ENCODE measurements at regions not wholly inside any gene's neighbourhood (a gene's known extent, or its start where the extent isn't known, plus 50 kb on each side); places are given as distances from the start of the nearest gene placed in this dataset.

DNA sequence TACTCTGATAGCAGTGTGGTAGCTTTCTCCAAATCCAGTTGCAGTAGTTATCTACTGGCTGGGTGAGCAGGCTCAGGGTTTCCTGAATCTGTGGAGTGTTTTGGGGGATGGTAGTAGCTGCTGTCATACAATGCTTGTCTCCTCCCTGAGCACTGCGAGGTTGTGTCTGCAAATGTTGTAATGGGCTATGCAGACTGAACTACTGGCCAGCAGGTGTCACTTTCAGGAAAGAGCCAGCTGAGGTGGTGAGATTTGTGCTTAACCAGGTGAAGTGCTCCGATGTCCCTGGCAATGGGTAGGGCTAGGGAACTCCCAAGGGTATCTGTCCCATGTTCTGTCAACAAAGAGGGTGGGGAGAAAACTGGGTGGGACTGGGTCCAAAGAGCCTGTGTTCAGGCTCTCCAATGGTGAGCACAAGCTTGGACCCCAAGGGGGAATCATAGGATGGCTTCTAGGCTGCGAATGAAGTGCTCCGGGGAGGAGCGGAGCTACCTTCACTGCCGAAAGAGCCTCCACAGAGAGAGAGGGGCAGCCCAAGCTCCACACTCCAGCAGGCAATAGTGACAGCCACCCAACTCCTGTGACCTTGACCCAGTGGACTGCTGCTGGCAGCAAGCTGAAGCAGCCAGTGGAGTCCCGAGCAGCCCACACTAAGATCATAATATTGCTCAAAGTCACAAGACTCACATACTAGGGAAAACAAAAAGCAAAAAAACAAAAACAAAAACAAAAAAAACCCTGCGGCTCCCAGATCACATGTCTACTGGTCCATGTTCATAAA lies 1324.0 kb upstream of the USP15 start:
- TF ChIP-seq, protein P1, sequence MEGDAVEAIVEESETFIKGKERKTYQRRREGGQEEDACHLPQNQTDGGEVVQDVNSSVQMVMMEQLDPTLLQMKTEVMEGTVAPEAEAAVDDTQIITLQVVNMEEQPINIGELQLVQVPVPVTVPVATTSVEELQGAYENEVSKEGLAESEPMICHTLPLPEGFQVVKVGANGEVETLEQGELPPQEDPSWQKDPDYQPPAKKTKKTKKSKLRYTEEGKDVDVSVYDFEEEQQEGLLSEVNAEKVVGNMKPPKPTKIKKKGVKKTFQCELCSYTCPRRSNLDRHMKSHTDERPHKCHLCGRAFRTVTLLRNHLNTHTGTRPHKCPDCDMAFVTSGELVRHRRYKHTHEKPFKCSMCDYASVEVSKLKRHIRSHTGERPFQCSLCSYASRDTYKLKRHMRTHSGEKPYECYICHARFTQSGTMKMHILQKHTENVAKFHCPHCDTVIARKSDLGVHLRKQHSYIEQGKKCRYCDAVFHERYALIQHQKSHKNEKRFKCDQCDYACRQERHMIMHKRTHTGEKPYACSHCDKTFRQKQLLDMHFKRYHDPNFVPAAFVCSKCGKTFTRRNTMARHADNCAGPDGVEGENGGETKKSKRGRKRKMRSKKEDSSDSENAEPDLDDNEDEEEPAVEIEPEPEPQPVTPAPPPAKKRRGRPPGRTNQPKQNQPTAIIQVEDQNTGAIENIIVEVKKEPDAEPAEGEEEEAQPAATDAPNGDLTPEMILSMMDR (IDR thresholded peaks at IDR 0.05; ENCODE audit: insufficient read depth, low read depth, low read length), result no peak
- DNase-seq (ENCODE audit: low read depth), result no peak
- no peak overlapping the region for H3K4me3 ChIP-seq (ENCODE audit: low read depth, low read length)

DNA sequence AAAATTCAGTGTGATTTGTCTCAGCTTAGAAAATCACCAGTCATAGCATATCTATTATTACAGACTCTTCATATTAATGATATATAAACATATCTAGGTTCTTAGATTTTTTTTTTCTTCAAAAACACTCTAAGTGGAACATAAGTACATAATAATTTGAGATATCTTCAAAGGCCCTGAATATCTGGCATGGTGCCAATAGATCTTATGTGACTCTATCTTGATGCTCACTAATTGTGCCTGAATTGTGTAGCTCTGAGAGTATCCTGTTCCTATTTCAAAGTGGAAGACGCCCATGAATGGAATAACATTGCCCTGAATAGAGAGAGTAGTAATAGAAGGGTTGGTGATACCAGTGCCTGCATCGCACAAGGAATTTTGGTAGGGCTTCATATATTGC lies 1312.7 kb upstream of the USP15 start:
- no peak for DNase-seq (ENCODE audit: low read depth)
- no peak overlapping the region for H3K4me3 ChIP-seq (ENCODE audit: low read depth, low read length)
- TF ChIP-seq, protein P1 (IDR thresholded peaks at IDR 0.05; ENCODE audit: insufficient read depth, low read depth, low read length), result no peak

DNA sequence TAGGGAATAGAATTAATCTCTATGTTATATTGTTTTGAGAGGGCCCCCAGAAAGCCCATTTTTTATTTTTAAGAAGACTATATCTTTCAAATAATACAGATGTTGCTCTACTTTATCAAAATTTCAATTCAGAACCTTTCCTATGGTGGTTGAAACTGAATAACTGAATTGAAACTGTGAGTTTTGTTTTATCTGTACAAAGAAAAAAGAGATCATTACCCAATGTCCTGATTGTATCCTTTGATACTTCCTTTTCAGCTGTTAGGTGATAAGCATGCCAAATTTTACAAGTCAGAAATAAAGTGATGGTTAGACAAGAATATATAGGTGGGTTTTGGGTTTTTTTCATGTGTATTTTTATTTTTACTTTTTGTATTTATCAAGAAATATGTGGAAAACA lies 1293.1 kb upstream of the USP15 start:
- no peak for DNase-seq (ENCODE audit: low read depth)
- no peak overlapping the region for H3K4me3 ChIP-seq (ENCODE audit: low read depth, low read length)
- TF ChIP-seq, protein P1 (IDR thresholded peaks at IDR 0.05; ENCODE audit: insufficient read depth, low read depth, low read length), result no peak

DNA sequence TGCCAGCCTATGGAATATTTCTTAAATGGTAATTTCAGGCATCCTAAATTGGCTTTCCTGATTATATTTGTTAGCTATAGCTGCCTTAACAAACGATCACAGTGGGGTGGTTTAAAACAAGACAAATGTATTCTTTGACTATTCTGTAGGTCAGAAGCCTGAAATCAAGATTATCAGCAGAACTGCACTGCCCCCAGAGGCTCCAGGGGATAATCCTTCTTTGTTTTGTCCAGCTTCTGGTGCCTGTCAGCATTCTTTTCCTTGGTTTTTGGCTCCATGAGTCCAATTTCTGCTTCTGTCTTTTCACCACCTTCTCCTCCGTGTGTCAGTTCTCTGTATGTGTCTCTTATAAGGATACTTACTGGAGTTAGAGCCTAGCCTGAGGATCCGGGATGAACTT lies 1282.2 kb upstream of the USP15 start:
- H3K4me3 ChIP-seq (ENCODE audit: low read depth, low read length), result no peak overlapping the region
- TF ChIP-seq, protein P1 (IDR thresholded peaks at IDR 0.05; ENCODE audit: insufficient read depth, low read depth, low read length), result no peak
- DNase-seq (ENCODE audit: low read depth), result no peak

DNA sequence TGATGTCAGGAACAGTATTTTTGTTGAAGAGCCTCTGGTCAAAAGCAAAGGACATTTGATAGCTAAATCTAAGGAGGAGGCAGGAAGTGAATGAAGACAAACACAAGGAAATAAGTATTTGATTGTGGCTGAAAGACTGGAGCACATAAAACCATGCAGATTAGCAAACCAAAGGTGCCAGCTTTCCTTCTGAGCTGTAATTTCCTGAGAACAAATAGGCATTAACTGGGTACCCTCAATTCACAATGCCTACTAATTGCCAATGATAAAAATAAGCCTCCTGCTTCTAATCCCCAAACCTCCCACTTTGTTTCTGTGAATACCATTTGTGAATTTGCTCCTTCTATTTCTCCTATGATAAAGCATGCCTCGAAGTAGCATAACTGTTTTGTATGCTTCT lies 1279.6 kb upstream of the USP15 start:
- H3K4me3 ChIP-seq (ENCODE audit: low read depth, low read length), result no peak overlapping the region
- DNase-seq (ENCODE audit: low read depth), result no peak
- TF ChIP-seq, protein P1 (IDR thresholded peaks at IDR 0.05; ENCODE audit: insufficient read depth, low read depth, low read length), result no peak

DNA sequence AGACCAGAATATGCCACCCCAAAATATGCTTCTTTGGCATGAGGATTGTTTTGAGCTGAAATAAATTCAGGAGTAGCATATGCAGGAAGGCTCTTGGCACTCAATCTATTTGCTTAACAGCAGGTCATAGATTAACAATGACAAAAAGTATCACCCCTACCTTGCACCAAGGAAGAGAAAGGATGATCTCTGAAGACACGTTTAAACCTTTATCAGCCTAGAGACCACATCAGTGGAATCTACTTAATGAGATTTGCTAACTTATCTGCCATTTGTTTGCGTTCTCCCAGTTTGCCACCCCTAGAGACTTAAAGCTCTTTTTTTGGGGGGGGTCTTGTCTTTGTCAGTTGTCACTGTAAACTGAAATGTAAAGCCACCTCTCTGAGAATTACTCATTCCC lies 1278.7 kb upstream of the USP15 start:
- TF ChIP-seq, protein P1 (IDR thresholded peaks at IDR 0.05; ENCODE audit: insufficient read depth, low read depth, low read length), result no peak
- DNase-seq (ENCODE audit: low read depth), result no peak
- no peak overlapping the region for H3K4me3 ChIP-seq (ENCODE audit: low read depth, low read length)

DNA sequence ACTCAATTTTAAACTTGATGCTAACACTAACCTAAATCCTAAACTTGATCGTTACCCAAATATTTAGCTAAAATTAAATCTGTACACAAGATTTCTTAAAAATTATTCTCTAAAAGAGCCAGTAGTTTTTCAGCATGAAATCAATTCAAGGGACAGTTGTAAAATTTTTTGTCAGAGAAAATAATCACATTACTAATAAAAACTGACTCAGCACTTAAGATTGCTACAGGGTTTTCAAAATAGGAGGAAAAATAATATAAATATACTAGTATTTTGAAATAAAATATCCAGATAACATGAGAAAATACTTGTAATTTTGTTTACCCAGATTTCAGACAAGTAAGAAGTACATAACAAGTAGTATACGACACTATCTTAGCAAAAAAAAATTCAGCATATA lies 1268.1 kb upstream of the USP15 start:
- H3K4me3 ChIP-seq (ENCODE audit: low read depth, low read length), result no peak overlapping the region
- DNase-seq (ENCODE audit: low read depth), result no peak
- TF ChIP-seq, protein P1 (IDR thresholded peaks at IDR 0.05; ENCODE audit: insufficient read depth, low read depth, low read length), result no peak
